OCI-LY1 (cell line): ENCODE measurements at regions not wholly inside any gene's neighbourhood (a gene's known extent, or its start where the extent isn't known, plus 50 kb on each side); places are given as distances from the start of the nearest gene placed in this dataset.

Experiments used
- H2AFZ ChIP-seq: fragments of 200-600 bp; sonication (generic), shearing (Covaris generic); 2 replicates; pipeline ENCODE4 v1.6.0; 2014; ENCODE audit warnings: antibody characterized with exemption, mild to moderate bottlenecking, low read length
- H3F3A ChIP-seq: fragments of 200-600 bp; sonication (generic), shearing (Covaris generic); 2 replicates; pipeline ENCODE4 v1.6.0; 2014; ENCODE audit warnings: mild to moderate bottlenecking, antibody characterized with exemption, low read length, moderate library complexity; ENCODE audit not compliant: insufficient read depth
- H3K27ac ChIP-seq: fragments of 200-600 bp; sonication (generic); 2 replicates; pipeline ENCODE4 v1.5.1; 2014; ENCODE audit warnings: low read length, mixed run types, mild to moderate bottlenecking, low read depth; ENCODE audit not compliant: poor library complexity, severe bottlenecking
- H3K27me3 ChIP-seq: fragments of 200-600 bp; sonication (generic); 2 replicates; pipeline ENCODE4 v1.6.0; 2014; ENCODE audit warnings: antibody characterized with exemption, mild to moderate bottlenecking, low read length, moderate library complexity; ENCODE audit not compliant: insufficient read depth
- H3K36me3 ChIP-seq: fragments of 200-600 bp; sonication (generic); 2 replicates; pipeline ENCODE4 v1.6.1; 2014; ENCODE audit warnings: mild to moderate bottlenecking, antibody characterized with exemption, low read length, moderate library complexity, mixed read lengths; ENCODE audit not compliant: insufficient read depth
- H3K4me1 ChIP-seq: fragments of 200-600 bp; sonication (generic); 2 replicates; pipeline ENCODE4 v1.5.1; 2014; ENCODE audit warnings: mild to moderate bottlenecking, low read length, moderate library complexity; ENCODE audit not compliant: insufficient read depth, severe bottlenecking
- H3K4me2 ChIP-seq: fragments of 200-600 bp; sonication (generic), shearing (Covaris generic); 2 replicates; pipeline ENCODE4 v1.6.1; 2014; ENCODE audit warnings: low read length
- H3K4me3 ChIP-seq: fragments of 200-600 bp; sonication (generic); 2 replicates; pipeline ENCODE4 v1.5.1; 2014; ENCODE audit warnings: low read length, low read depth, mild to moderate bottlenecking, mixed read lengths; ENCODE audit not compliant: poor library complexity, severe bottlenecking
- H3K79me2 ChIP-seq: fragments of 200-600 bp; shearing (Covaris generic); 2 replicates; pipeline ENCODE4 v1.6.1; 2016; ENCODE audit warnings: mixed run types, low read length, mixed read lengths; ENCODE audit not compliant: insufficient read depth
- H3K9ac ChIP-seq: fragments of 200-600 bp; sonication (generic), shearing (Covaris generic); 2 replicates; pipeline ENCODE4 v1.6.1; 2014; ENCODE audit warnings: mild to moderate bottlenecking, low read length, mixed read lengths
- H3K9me2 ChIP-seq: fragments of 200-600 bp; sonication (generic), shearing (Covaris generic); 2 replicates; pipeline ENCODE4 v1.6.1; 2014; ENCODE audit warnings: low read depth, mild to moderate bottlenecking, low read length, mixed read lengths
- H3K9me3 ChIP-seq: fragments of 200-600 bp; shearing (Covaris generic); 2 replicates; pipeline ENCODE4 v1.6.1; 2014; ENCODE audit warnings: low read length, mixed read lengths
- H4K20me1 ChIP-seq: fragments of 200-600 bp; sonication (generic), shearing (Covaris generic); 2 replicates; pipeline ENCODE4 v1.6.0; 2016; ENCODE audit warnings: mild to moderate bottlenecking, low read length; ENCODE audit not compliant: insufficient read depth
- CTCF ChIP-seq: fragments of 200-600 bp; sonication (generic), shearing (Covaris generic); IDR thresholded peaks from 2 replicates; pipeline ENCODE4 v1.5.1; 2017; ENCODE audit warnings: mild to moderate bottlenecking, antibody characterized with exemption, low read length, moderate library complexity, mixed read lengths
- EZH2 ChIP-seq: fragments of 200-600 bp; sonication (generic), shearing (Covaris generic); IDR thresholded peaks from 2 replicates; pipeline ENCODE4 v1.8.0; 2017; ENCODE audit warnings: borderline replicate concordance, mixed run types, mild to moderate bottlenecking, antibody characterized with exemption, low read length, moderate library complexity, mixed read lengths

DNA sequence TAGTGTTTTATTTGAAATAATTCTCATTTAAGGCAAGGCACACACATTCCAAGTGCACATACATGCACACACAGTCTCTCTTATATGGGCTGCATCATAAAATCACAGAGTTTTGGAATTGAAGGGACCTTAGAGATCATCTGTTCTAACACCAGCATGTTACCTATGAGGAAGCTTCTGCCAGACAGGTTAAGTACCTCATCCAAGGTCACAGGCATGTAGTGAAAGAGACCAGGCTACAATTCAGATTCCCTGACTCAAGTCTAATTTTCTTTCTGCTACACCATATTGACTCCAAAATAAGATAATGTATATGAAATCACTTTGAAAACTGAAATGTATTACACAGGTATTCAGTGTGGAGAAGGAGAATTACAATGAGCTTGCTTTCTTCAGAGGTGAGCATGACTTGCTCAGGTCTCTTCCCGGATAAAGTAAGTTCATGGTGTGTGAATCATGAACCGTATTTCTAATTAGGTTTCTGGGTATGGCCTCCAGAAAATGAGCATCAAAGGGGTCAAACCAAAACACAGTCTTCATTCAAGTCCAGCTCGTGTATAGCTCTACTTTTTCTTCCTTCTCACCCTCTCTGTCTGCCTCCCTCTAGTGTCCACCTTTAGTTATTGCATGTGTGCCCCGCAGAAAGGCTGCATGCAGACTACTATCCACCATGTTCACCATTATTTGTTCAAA lies 411.9 kb downstream of the FUT8 start:
- H2AFZ ChIP-seq = no peak overlapping the region
- H3K27me3 ChIP-seq = no peaks in the 10 kb centered on the region; the same call in 1 of the 2 replicates
- no peak overlapping the region for H3K9ac ChIP-seq
- H4K20me1 ChIP-seq = no peaks in the 10 kb centered on the region
- no peak overlapping the region for H3K27ac ChIP-seq
- no peaks in the 10 kb centered on the region for H3K9me2 ChIP-seq
- no peaks in the 10 kb centered on the region for H3K36me3 ChIP-seq
- H3F3A ChIP-seq = no peaks in the 10 kb centered on the region
- H3K4me3 ChIP-seq = no peak overlapping the region
- TF ChIP-seq EZH2 (no peak), CTCF (peak; percentile 95)
- no peaks in the 10 kb centered on the region for H3K79me2 ChIP-seq
- no peak overlapping the region for H3K4me2 ChIP-seq
- no peaks in the 10 kb centered on the region for H3K4me1 ChIP-seq
- no peaks in the 10 kb centered on the region for H3K9me3 ChIP-seq

DNA sequence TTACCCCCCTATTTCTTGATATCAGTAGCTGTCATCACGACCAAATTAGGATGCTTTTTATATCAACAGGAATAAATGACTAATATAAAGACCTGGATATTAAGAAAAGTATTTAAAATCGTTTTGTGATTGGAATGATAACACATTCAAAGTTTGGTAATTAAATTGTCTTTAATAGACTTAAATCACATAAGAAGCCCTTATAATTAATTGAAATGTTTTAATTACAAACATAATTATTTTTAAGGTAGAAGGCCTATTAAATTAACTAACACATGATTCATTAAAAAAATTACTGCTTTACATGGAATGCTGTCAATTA lies 412.4 kb downstream of the FUT8 start:
- Histone ChIP-seq H3K9me3 (no peaks in the 10 kb centered on the region), H3K9me2 (no peaks in the 10 kb centered on the region), H3K27me3 (no peaks in the 10 kb centered on the region; the same call in 1 of the 2 replicates), H3K4me2 (no peak overlapping the region), H3K4me3 (no peak overlapping the region), H3K4me1 (no peaks in the 10 kb centered on the region), H3K9ac (no peak overlapping the region), H2AFZ (no peak overlapping the region), H4K20me1 (no peaks in the 10 kb centered on the region), H3K36me3 (no peaks in the 10 kb centered on the region), H3K79me2 (no peaks in the 10 kb centered on the region), H3F3A (no peaks in the 10 kb centered on the region), H3K27ac (no peak overlapping the region)
- TF ChIP-seq CTCF (no peak), EZH2 (no peak)

- no peaks in the 10 kb centered on the region; the same call in 1 of the 2 replicates for H3K27me3 ChIP-seq
- H3K27ac ChIP-seq = no peak overlapping the region
- no peak overlapping the region for H3K9ac ChIP-seq
- no peak overlapping the region for H3K4me3 ChIP-seq
- no peaks in the 10 kb centered on the region for H3K4me1 ChIP-seq
- no peaks in the 10 kb centered on the region for H3K79me2 ChIP-seq
- no peaks in the 10 kb centered on the region for H3K36me3 ChIP-seq
- H3K4me2 ChIP-seq = no peak overlapping the region
- no peaks in the 10 kb centered on the region for H3K9me3 ChIP-seq
- TF ChIP-seq EZH2 = no peak
- no peak for TF ChIP-seq CTCF
- no peaks in the 10 kb centered on the region for H4K20me1 ChIP-seq
- H3F3A ChIP-seq = no peaks in the 10 kb centered on the region
- H2AFZ ChIP-seq = no peak overlapping the region
- no peaks in the 10 kb centered on the region for H3K9me2 ChIP-seq
Measured at GRCh38 chr14:65826946-65827345, 414.4 kb downstream of the FUT8 start.
